ENCODE measurements at regions not wholly inside any gene's neighbourhood (a gene's known extent, or its start where the extent isn't known, plus 50 kb on each side); places are given as distances from the start of the nearest gene placed in this dataset.

GRCh38 chr9:110006657-110007056, 201.3 kb downstream of the C9orf152 start:
- Histone ChIP-seq H4K8ac (ENCODE audit: low read depth in 2 of 2, low read length in 2 of 2) (no peak overlapping the region), H3K79me1 (ENCODE audit: low read depth in 1 of 2, low read length in 2 of 2) (peaks cover 8 to 13% of the 10 kb centered on the region in 2 experiments), H4K20me1 (ENCODE audit: insufficient read depth, low read length) (no peaks in the 10 kb centered on the region), H2AK5ac (ENCODE audit: low read depth, low read length) (peak overlapping the region; percentile 20; the same call in 1 of the 2 replicates), H2BK120ac (ENCODE audit: low read depth, low read length) (no peak overlapping the region), H2BK5ac (ENCODE audit: low read depth, low read length, poor library complexity, severe bottlenecking) (no peak overlapping the region), H3K9me3 (ENCODE audit: control insufficient read depth, insufficient read depth, low read length) (no peaks in the 10 kb centered on the region), H3K23ac (ENCODE audit: low read depth, low read length) (no peak overlapping the region), H3K56ac (ENCODE audit: extremely low read depth, insufficient read depth, low read length) (no peak overlapping the region), H3K4me1 (ENCODE audit: control insufficient read depth, insufficient read depth, low read length) (peaks cover 3% of the 10 kb centered on the region; the same call in 1 of the 2 replicates), H2BK20ac (ENCODE audit: low read depth, low read length) (no peak overlapping the region), H3K9me1 (ENCODE audit: insufficient read depth, low read length) (0 out of 2 replicates have a peak, but pooled peaks cover 2% of the 10 kb centered on the region), H3K36me3 (ENCODE audit: control insufficient read depth, insufficient read depth, low read length) (no peaks in the 10 kb centered on the region), H4K91ac (ENCODE audit: insufficient read depth, low read depth, low read length) (no peak overlapping the region), H2AFZ (replicated peaks; ENCODE audit: low read length, poor library complexity) (no peak overlapping the region), H3K9ac (ENCODE audit: low read depth, low read length) (no peak overlapping the region), H3K4me2 (ENCODE audit: low read depth, low read length) (no peak overlapping the region), H3K18ac (ENCODE audit: low read depth, low read length) (no peak overlapping the region), H4K5ac (ENCODE audit: low read depth, low read length) (no peak overlapping the region), H3K14ac (replicated peaks; ENCODE audit: low read depth, low read length) (no peak overlapping the region), H2BK15ac (ENCODE audit: low read depth, low read length) (no peak overlapping the region), H3K27ac (ENCODE audit: insufficient read depth, low read length) (no peak overlapping the region), H3K4ac (ENCODE audit: low read depth, low read length) (no peak overlapping the region), H3K4me3 (ENCODE audit: insufficient read depth, low read depth, low read length) (no peak overlapping the region), H2AK9ac (replicated peaks; ENCODE audit: low read depth, low read length, poor library complexity) (no peak overlapping the region), H3K27me3 (ENCODE audit: control insufficient read depth, insufficient read depth, low read length) (no peaks in the 10 kb centered on the region)
- ChIA-PET POLR2A (ENCODE audit: unreplicated experiment) (no interaction called here), CTCF (no interaction called here)
- intact Hi-C loops (cut with micrococcal nuclease): no loop called here
- no CpG with 5 or more reads among the region's 2 CpGs for WGBS, 2 experiments (ENCODE audit: extremely low coverage in 2 of 2, insufficient read length in 1 of 2)
- no peak for ATAC-seq (ENCODE audit: low read depth)
- in situ Hi-C loops (cut with MboI; ENCODE audit: low sequenced_read_pairs): no loop called here
- TF ChIP-seq ELK1 (IDR thresholded peaks at IDR 0.05; ENCODE audit: borderline replicate concordance, low read depth, low read length): no peak
- no peak for TF ChIP-seq USF2 (IDR thresholded peaks at IDR 0.05; ENCODE audit: low read depth, low read length)
- TF ChIP-seq MAZ (IDR thresholded peaks at IDR 0.05; ENCODE audit: borderline replicate concordance, low read depth, low read length): no peak
- TF ChIP-seq FOS (IDR thresholded peaks at IDR 0.05; ENCODE audit: low read depth, low read length): no peak
- no peak for TF ChIP-seq RAD21 (IDR thresholded peaks at IDR 0.05; ENCODE audit: low read length)
- no peak for TF ChIP-seq CHD1 (IDR thresholded peaks at IDR 0.05; ENCODE audit: low read depth, low read length)
- no peak for TF ChIP-seq SMC3 (IDR thresholded peaks at IDR 0.05; ENCODE audit: low read depth, low read length)
- TF ChIP-seq MXI1 (IDR thresholded peaks at IDR 0.05; ENCODE audit: borderline replicate concordance, low read depth, low read length): no peak
- TF ChIP-seq RCOR1 (IDR thresholded peaks at IDR 0.05; ENCODE audit: insufficient replicate concordance, low read length): no peak
- no peak for DNase-seq
- dilution Hi-C loops (cut with HindIII; ENCODE audit: low sequenced_read_pairs, unreplicated experiment): no loop called here
- no TSS peak for BruUV-seq (replicated peaks)

Measured in IMR-90 (cell line).